ENCODE measurements at regions not wholly inside any gene's neighbourhood (a gene's known extent, or its start where the extent isn't known, plus 50 kb on each side); places are given as distances from the start of the nearest gene placed in this dataset.
"Not testable (repeated sequence)": the region's sequence is repeated elsewhere in the genome, so short reads cannot be mapped to it uniquely, and the experiment has no call there.

GRCh38 chr7:41425926-41426325, 277.0 kb downstream of the INHBA start:
- peak; percentile 53 for DNase-seq (ENCODE audit: low read depth)

GRCh38 chr7:41421056-41421455, 281.8 kb downstream of the INHBA start:
- DNase-seq (ENCODE audit: low read depth) = no peak

GRCh38 chr7:41420421-41420820, 282.5 kb downstream of the INHBA start:
- DNase-seq (ENCODE audit: low read depth) = peak; percentile 50

- no peak for DNase-seq (ENCODE audit: low read depth)
These were observed 284.6 kb downstream of the INHBA start for GRCh38 chr7:41418337-41418736.

GRCh38 chr7:41416208-41416595, 286.7 kb downstream of the INHBA start:
- DNase-seq (ENCODE audit: low read depth) = no peak

- DNase-seq (ENCODE audit: low read depth) = no peak
These were observed 287.3 kb downstream of the INHBA start for GRCh38 chr7:41415471-41416207.

- no peak for DNase-seq (ENCODE audit: low read depth)
These were observed 287.8 kb downstream of the INHBA start for GRCh38 chr7:41415051-41415450.

GRCh38 chr7:41404375-41405074, 298.4 kb downstream of the INHBA start:
- DNase-seq (ENCODE audit: low read depth) = no peak

- no peak for DNase-seq (ENCODE audit: low read depth)
These were observed 299.6 kb downstream of the INHBA start for GRCh38 chr7:41403291-41403690.

- no peak for DNase-seq (ENCODE audit: low read depth)
These were observed 301.1 kb downstream of the INHBA start for GRCh38 chr7:41401833-41402232.

GRCh38 chr7:41399171-41399570, 303.7 kb downstream of the INHBA start:
- no peak for DNase-seq (ENCODE audit: low read depth)

- DNase-seq (ENCODE audit: low read depth) = no peak
These were observed 311.1 kb downstream of the INHBA start for GRCh38 chr7:41391818-41392217.

GRCh38 chr7:41388933-41389332, 314.0 kb downstream of the INHBA start:
- not testable (repeated sequence) for DNase-seq (ENCODE audit: low read depth)

GRCh38 chr7:41385996-41386395, 316.9 kb downstream of the INHBA start:
- DNase-seq (ENCODE audit: low read depth) = no peak

- no peak for DNase-seq (ENCODE audit: low read depth)
These were observed 318.5 kb downstream of the INHBA start for GRCh38 chr7:41384418-41384817.

GRCh38 chr7:41383596-41383995, 319.3 kb downstream of the INHBA start:
- no peak for DNase-seq (ENCODE audit: low read depth)

- DNase-seq (ENCODE audit: low read depth) = no peak
These were observed 324.7 kb downstream of the INHBA start for GRCh38 chr7:41378156-41378555.

GRCh38 chr7:41375582-41375981, 327.3 kb downstream of the INHBA start:
- no peak for DNase-seq (ENCODE audit: low read depth)

GRCh38 chr7:41374150-41374848, 328.6 kb downstream of the INHBA start:
- DNase-seq (ENCODE audit: low read depth) = no peak

GRCh38 chr7:41367967-41368882, 334.7 kb downstream of the INHBA start:
- no peak for DNase-seq (ENCODE audit: low read depth)

- DNase-seq (ENCODE audit: low read depth) = no peak
These were observed 351.8 kb downstream of the INHBA start for GRCh38 chr7:41351091-41351490.

GRCh38 chr7:41346878-41347277, 356.0 kb downstream of the INHBA start:
- DNase-seq (ENCODE audit: low read depth) = no peak
